ENCODE measurements at regions not wholly inside any gene's neighbourhood (a gene's known extent, or its start where the extent isn't known, plus 50 kb on each side); places are given as distances from the start of the nearest gene placed in this dataset.
"Not testable (repeated sequence)": the region's sequence is repeated elsewhere in the genome, so short reads cannot be mapped to it uniquely, and the experiment has no call there.

DNA sequence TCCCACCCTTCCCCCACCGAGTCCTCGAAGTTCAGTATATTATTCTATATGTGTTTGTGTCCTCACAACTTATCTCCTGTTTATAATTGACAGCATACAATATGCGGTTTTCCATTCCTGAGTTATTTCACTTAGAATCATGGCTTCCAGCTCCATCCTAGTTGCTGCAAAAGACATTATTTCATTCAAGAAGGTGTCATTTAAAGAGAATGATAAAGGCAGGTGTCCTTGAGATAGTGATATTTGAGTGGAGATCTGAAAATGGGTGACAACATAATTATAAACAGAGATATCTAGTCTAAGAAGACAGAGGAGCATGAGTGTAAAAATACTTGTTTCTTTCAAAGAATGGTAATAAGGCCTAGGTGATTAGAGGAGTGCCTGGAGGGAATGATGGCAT lies 876.8 kb downstream of the SLC6A15 start:
- DNase-seq: no peak

DNA sequence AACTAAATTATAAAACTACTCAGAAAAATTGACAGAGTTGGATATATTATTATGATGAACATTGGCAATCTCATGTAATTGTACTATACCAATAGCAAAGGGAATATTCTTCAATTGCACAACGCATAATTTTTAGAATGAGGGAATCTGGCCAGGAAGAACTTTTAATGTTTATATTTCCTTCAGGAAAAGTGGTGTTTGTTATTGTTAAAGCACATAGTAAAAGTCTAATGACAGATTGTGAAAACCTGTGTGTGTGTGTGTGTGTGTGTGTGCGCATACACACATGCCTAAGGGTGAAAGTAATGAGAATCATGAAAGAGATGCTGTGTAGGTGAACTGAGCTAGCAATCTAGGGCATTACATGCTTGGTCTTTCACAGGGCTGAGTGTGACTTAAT lies 877.7 kb downstream of the SLC6A15 start:
- no peak for DNase-seq

DNA sequence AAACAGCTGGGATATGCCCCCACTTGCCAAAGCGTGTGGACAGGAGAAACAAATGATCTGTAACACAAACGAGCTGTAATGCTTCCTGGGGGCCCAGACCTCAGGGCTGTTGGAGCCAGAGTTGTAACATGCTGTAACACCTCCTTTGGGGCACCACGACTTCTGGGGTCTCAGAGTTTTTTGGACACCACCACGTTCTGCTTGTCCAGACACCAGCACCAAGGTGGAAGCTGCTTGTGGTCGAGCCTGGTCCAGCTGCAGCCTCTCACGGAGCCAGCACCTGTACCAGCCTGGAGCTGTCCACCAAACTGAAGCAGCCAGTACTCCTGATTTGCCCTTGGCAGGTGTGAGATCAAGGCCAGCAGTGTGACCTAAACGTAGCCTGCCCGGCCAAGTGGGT lies 879.4 kb downstream of the SLC6A15 start:
- no peak for DNase-seq

DNA sequence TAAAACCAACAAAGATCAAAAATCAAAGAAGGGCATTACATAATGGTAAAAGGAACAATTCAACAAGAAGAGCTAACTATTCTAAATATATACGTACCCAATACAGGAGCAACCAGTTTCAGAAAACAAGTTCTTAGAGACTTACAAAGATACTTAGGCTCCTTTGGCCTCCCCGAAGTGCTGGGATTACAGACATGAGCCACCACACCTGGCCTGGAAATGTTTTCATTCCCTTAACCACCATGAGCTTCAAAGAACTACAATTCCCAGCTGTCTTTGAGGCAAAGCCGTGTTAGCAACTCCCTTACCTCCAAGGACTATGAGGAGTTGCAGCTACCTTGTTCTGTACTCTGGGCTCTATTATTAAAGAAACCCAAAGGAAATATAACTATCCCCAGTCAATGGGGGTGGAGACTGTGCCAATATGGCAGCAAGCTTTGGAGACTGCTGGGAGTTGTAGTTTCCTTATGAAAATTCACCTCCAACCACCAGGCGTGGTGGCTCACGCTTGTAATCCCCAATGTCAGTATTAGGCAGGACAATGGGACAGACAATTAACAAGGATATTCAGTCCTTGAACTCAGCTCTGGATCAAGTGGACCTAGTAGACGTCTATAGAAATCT lies 893.9 kb downstream of the SLC6A15 start:
- DNase-seq: not testable (repeated sequence)

DNA sequence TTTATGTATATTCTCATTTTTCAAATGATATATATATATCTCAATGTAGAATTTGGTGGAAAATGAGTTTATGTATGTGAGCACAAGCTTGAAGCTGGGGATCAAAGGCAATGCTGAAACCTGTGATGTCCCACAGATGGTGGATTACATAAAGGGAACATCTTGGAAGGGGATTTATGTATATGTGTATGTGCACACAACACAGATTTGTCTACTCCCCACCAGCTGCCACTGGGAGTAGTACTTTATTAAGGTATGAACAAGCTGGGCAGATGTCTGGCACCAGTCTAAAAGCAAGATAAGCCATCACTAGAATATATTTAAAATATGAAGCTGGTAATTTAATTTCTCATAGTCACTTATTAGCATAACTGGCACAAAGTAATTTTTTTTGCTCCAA lies 895.6 kb downstream of the SLC6A15 start:
- no peak for DNase-seq

DNA sequence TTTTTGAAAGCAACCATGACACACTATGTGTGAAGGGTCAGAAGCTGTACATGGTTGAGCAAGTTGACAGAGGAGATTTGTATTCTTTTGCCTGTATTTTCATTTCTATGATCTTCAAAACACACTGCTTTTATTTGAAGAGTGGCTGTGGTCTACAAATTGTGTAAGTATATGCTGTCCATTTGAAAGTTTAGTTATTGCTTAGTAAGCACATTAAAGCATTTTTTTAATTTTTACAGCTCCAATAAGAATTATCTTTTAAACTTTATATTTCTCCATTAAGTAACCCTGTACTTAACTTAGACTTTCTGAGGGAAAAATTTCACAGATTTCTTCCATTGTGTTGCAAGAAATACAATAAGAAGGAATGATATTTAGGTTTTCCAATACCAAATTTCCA lies 915.2 kb downstream of the SLC6A15 start:
- no peak for DNase-seq

DNA sequence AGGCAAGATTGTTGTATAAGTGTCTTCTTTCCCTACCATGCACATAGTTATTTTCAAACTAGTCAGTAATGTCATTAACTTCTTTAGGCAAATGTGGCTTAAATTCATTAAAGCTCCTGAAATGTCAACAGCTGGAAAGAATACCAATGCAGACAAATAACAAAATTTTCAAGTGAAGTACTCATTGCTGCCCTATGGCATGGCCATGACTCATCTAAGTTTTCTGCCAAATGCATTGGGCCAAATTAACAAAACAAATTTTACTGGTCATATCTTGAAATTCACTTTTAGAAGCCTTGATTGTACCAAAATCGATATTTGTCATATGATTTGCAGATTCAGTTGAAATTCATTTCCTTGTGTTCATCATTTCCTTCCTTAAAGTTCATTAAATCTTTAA lies 915.9 kb downstream of the SLC6A15 start:
- no peak for DNase-seq

DNA sequence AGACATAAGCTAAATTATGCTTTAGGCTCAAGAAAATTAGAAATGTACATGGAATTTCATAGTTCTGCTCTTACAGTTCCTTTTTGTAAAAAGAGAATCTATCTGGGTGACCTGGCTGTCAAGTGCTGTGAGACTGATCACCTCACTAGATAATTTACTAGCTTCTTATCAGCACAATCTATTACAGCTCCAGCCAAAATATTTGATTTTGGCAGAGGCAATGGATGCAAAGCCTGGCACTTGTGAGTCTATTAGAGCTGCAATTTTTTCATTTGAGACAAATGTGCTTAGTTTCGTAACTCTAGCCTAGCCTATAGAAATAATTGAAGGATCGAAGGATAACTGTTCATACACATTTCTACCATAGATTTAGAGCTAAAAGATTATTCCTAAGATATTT lies 927.5 kb downstream of the SLC6A15 start:
- DNase-seq: no peak

DNA sequence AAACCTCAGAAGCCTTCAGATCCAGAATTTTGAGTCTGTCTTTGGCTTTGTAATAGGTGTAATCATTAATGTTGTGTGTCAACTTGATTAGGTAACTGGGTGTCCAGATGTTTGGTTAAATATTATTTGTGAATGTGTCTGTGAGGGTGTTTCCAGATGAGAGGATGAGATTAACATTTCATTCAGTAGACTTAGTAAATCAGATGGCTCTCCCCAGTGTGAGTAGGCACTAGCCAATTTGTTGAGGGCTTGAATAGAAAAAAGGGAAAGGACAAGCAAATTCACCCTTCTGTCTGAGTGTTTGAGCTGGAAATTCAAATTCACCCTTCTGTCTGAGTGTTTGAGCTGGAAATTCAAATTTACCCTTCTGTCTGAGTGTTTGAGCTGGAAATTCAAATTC lies 932.2 kb downstream of the SLC6A15 start:
- no peak for DNase-seq

DNA sequence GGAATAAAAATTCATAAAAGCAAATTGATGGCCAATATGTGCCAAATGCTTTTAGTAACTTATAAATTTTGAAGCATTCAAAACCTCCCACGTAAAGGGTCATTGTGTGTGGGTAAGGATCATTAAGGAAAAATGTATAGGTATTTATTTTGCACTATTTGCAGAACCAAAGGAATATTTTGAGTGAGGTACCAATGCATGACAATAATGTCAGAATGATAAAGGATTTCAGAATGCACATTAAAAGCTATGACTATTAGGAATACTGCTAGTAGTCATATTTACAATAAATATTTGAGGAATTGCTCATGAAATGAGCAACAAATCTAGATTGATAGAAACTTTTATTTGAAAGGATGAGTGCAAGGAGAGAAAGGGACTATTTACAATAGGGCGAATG lies 932.8 kb downstream of the SLC6A15 start:
- no peak for DNase-seq

DNA sequence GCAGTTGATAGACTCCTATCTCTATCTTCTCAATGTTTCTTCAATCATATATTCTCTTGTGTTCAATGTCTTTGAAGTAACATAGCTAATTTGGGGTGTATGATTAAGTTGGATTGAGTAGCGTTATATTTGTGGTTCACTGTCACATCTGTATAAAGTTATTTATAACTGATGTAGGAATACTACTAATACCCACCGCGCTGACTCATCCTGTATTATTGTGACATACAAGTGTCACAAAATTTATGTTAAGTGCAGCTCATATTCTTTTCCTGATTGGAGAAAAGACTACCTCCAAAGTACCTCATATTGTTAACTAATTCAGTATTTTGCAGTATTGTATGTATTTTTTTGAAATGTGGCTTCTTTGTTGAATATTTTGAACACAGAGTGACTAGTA lies 940.8 kb downstream of the SLC6A15 start:
- DNase-seq: no peak

DNA sequence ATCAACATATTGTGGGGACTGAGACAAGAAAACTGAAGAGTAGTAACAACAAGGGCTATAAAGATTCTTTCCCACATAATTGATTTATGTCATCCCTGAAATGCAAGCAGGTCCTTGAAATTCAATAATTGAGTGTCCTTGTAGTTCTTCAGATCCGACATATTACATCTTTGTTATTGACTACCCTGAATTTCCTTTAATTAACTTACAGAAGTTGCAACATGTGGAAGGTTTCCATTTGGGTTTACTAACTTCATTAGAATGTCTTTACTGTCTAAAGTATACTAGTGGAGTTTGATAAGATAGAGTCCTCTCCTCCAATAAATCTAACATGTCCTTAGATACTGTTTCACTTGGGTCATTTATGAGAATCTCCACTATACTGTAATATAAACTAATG lies 951.8 kb downstream of the SLC6A15 start:
- DNase-seq: no peak

DNA sequence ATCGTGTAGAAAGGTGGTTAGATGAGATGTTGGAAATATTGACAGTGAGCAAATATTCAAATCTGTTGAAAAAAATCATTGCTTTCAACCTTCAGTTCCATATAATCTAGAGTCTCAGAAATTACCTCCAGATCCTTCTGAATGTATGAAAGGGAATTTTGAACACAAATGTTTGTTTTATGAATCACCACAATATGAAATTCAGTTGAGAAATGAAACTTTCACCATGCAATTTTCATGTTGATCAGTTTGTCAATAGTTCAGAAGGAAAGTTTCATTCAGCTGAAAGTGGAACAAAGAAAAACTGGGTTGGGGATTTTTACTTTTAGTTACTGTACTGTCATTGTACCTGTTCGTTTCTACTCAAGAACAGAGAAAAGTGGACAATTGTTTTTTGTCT lies 953.6 kb downstream of the SLC6A15 start:
- DNase-seq: no peak

DNA sequence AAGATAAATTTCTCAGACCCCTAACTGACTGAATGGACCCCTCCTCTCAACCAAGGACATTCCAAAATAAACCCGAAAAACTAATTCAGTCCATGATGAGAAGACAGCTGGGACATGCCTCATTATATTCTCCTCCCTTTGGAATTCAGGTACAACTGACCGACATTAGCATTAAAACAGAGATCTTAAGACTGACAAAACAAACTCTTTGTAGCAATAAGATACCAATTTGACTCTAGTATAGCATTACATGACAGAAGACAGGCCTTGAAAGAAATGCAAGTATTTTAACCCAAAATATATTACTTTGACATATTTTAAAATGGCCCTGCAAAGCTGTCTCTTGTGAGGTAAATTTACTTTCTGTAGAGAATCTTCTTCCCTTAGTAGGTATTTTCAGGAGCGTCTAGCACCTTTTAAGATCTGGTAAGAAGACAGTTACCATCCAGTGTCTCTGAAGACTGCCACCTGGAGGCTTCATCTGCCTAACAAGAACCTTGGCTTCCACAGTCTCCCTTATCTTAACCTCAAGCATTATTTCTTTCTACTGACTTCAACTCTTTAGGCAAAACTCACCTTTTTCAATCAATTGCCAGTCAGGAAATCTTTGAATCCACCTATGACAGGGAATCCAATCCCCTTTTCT lies 957.5 kb downstream of the SLC6A15 start:
- no peak for DNase-seq

DNA sequence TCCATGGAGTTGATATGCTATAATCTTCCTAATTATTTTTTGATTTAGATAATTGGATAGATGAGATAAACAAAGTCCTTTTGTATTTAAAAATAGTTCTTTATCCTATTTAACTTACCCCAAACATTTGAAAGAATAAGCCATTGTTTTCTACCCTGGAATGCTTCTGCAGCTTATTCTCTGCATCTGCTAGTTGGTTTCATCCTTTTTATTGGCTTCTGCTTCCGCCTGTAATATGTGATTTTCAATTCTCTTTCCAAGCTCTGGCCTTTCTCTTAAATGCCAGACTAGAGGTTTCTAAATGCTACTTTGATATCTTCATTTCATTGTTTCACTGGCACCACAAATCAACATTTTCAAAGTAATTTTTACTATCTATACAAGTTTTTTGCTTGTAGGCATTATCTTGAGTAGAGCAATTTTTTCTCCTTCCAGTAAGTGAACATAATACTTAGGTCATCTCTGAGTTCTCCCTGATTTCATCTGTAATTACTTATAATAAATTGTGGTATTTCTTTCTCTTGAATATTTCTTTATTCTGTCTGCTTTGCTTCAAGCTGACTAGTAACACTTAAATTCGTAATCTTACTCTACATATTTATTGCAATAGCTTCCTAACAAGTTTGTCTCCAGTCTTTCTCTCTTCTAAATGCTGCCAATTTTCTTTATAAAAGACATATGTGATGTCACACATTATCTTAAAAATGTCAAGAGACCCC lies 958.4 kb downstream of the SLC6A15 start:
- DNase-seq: no peak

DNA sequence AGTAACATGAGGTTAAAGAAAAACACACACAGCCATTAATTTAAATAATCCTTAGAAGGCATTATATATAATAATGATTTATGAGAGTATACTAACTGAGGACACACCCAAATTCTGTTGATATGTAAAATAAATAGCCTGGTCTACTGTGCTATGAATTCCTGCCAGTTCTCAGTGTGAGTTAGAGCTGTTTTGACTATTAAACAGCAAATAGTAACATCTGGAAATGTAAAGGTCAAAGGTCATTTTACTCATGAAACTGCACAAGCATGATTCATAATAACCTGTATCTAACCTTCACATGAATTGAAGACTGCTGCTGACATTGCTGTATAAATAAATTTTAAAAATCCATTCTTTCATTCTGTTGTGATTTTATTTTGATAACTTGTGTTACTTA lies 966.7 kb downstream of the SLC6A15 start:
- DNase-seq: no peak

DNA sequence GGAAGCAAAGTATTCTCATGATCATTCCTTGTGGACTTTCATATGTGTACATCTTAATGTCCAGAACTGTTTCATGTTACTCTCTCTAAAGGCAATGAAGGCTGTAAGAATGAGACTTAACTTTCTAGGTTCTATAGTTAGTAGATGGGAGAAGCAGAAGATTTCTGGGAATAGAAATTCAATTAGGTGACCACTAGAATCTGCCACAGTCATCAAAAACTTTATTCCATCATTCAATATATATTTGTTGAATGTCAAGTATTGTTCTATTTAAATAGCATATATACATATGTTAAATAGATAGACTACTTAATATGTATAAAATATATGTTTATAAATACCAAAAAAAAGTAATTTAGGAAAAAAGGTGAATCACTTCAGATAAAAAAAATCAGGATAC lies 972.9 kb downstream of the SLC6A15 start:
- no peak for DNase-seq

DNA sequence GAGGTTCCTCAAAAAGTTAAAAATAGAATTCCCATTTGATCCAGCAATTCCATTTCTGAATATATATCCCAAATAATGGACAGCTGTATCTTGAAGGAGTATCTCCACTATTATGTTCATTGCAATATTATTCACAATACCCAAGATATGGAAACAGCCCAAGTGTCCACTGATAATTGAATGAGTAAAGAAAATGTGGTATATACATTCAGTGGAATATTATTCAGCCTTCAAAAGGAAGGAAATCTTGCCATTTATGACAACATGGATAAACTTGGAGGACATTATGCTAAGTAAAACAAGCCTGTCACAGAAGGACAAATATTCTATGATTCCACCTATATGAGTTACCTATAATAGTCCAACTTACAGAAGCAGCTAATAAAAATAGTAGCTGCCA lies 979.0 kb downstream of the SLC6A15 start:
- DNase-seq: no peak

DNA sequence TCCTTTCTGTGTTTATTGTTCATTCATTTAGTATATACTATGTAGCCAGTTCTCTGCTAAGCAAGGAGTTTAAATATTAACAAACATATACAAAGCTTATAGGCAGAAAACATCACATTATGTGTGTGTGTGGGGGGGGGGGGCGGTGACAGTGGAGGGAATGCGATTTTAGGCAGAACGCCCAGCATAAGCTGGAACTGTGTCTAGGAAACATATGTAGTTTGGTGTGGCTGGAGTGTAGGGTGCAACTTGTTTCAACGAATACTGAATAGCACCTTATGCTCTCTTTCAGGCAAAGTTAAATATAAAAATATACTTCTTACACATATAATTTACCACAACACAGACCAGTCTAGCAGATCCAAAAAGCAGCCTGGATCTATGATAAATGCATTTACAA lies 980.6 kb downstream of the SLC6A15 start:
- DNase-seq: no peak

DNA sequence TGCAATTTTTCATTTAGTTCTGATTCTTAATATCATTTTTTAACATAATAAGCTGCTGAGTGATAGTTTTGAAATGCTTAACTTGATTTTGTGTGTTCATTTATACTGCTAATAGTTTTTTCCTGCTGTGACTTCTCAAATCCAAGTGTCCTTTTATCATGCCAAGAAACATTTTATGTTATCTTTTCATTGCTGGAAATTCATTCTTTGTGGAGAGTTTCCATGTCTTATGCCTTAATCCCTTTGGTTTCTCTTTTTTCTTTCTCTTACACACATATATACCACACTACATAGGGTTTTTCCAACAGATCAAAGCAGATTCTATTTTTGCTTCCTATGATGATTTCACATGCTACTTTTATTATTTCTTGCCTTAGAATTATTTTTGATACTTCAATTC lies 981.1 kb downstream of the SLC6A15 start:
- DNase-seq: no peak

DNA sequence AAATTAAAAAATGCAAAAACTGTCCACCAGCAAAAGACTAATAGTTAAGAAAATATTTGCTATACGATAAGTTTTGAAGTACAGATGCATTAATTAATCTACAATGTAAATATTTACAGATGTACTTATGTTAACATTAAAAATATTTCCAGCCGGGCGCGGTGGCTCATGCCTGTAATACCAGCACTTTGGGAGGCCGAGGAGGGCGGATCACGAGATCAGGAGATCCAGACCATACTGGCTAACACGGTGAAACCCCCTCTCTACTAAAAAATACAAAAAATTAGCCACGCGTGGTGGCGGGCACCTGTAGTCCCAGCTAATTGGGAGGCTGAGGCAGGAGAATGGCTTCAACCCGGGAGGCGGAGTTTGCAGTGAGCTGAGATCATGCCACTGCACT lies 982.8 kb downstream of the SLC6A15 start:
- not testable (repeated sequence) for DNase-seq

DNA sequence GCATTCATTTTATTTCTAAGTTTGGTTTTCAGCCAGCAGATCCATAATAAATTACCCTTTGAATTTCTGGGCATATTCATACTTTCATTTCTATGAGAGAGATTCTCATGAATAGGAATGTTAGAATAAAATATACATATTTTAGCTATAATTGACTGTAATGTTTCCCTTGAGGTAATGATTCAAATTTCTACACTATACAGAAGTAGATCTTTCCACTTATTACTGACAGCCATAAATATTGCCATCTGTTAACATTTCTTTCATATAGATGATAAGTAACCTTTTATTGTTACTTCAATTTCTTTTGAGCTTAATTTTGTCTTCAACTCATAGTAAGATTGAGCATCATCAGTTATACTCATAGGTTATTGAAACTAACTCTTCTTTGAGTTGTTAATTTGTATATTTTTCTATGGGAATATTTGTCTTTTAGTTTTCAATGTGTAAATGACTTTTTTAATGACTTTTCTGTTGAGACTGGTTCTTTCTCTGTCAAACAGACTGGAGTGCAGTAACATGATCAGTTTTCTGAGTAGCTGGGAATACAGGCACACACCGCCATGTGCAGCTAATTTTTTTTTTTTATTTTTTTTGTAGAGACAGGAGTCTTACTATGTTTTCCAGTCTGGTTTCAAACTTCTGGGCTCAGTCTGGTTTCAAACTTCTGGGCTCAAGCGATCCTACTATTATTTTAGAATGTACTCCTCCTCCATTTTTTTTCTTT lies 991.6 kb downstream of the SLC6A15 start:
- no peak for DNase-seq

DNA sequence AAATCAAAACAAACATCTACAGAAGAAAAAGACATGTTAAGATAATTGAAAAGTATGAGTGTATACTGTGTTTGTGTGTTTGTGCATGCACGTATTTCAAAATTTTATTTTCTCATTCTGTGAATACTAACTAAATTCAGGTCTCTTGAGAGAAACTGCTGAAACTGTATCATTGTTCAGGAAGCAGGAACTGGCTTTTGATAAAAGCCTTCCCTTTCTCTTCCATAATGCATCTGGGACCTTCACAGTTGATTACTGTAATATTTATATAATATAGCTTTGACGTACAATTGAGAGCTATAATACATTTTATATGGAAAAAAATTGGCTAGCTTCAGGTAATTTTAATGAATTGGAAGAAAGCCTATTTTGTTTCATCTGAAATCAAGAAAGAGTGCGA lies 993.5 kb downstream of the SLC6A15 start:
- DNase-seq: no peak

DNA sequence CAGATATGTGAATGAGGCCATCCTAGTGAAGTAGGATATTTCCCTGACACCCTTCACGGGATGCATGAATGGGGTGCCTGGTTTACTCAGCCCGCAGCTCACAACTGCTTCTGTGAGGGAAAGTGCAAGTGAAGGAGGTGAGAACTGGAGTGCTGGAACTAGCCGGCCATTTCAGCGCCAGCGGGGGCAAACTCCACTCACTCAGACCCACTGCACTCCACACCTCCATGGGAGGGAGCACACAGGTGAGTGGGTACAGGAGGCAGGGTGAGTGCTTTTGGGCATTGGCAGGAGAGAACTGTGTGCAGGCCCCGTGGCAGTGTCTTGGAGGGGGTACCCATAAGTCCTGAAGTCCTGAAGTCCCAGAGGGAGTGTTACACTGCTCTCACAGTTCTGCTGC lies 1008.4 kb downstream of the SLC6A15 start:
- DNase-seq: no peak
